PC-9 (cell line): ENCODE measurements at regions not wholly inside any gene's neighbourhood (a gene's known extent, or its start where the extent isn't known, plus 50 kb on each side); places are given as distances from the start of the nearest gene placed in this dataset.

Source experiments
- BruUV-seq: library from RNA; stranded (reverse); fragments of 400-500 nt; replicated peaks from 2 replicates; lab custom pipeline; 2021; lab: Mats Ljungman, UMichigan
- CTCF ChIA-PET: fragments of 300-600 bp; sonication (Branson Sonifier 250); formaldehyde crosslinking; loops from one replicate; lab custom pipeline; 2022; ENCODE audit warnings: antibody characterized with exemption; lab: Charles Lee
- POLR2A ChIA-PET: fragments of 300-600 bp; sonication (Branson Sonifier 250); formaldehyde crosslinking; loops from one replicate; lab custom pipeline; 2022; ENCODE audit warnings: antibody characterized with exemption; ENCODE audit not compliant: unreplicated experiment; lab: Charles Lee
- DNase-seq, 2 experiments: peaks; one replicate each; pipeline versions ENCODE4 v3.0.0 to v3.0.0-alpha.2; 2015 to 2022; ENCODE audit warnings: mixed read lengths in 1 of 2
- H2AFZ ChIP-seq: fragments of 200-600 bp; sonication (generic); 2 replicates; pipeline ENCODE4 v1.8.1; 2017; ENCODE audit warnings: antibody characterized with exemption
- H3F3A ChIP-seq: fragments of 200-600 bp; sonication (generic); 2 replicates; pipeline ENCODE4 v1.8.1; 2017; ENCODE audit warnings: antibody characterized with exemption, mild to moderate bottlenecking, low read depth; ENCODE audit not compliant: insufficient read depth
- H3K27ac ChIP-seq: fragments of 200-600 bp; sonication (generic); 2 replicates; pipeline ENCODE4 v1.6.1; 2016; ENCODE audit warnings: mixed run types
- H3K27me3 ChIP-seq: fragments of 200-600 bp; sonication (generic); 2 replicates; pipeline ENCODE4 v1.6.1; 2016; ENCODE audit warnings: low read depth, mixed run types; ENCODE audit not compliant: insufficient read depth
- H3K36me3 ChIP-seq: fragments of 200-600 bp; sonication (generic); 2 replicates; pipeline ENCODE4 v1.6.1; 2016; ENCODE audit warnings: low read depth, mixed run types
- H3K4me1 ChIP-seq: fragments of 200-600 bp; sonication (generic); replicated peaks from 2 replicates; pipeline ENCODE4 v1.6.1; 2016; ENCODE audit warnings: mixed run types; ENCODE audit not compliant: insufficient read depth
- H3K4me2 ChIP-seq: fragments of 200-600 bp; sonication (generic); 2 replicates; pipeline ENCODE4 v1.6.1; 2017; ENCODE audit warnings: mixed run types
- H3K4me3 ChIP-seq: fragments of 200-600 bp; sonication (generic); 2 replicates; pipeline ENCODE4 v1.6.1; 2016; ENCODE audit warnings: mixed run types
- H3K79me2 ChIP-seq: fragments of 200-600 bp; sonication (generic); 2 replicates; pipeline ENCODE4 v1.6.1; 2017; ENCODE audit warnings: low read depth, mixed run types
- H3K9me2 ChIP-seq: fragments of 200-600 bp; sonication (generic); 2 replicates; pipeline ENCODE4 v1.8.1; 2017; ENCODE audit warnings: mild to moderate bottlenecking; ENCODE audit not compliant: insufficient read depth
- H3K9me3 ChIP-seq: fragments of 200-600 bp; sonication (generic); 2 replicates; pipeline ENCODE4 v1.8.1; 2016; ENCODE audit warnings: low read depth; ENCODE audit not compliant: insufficient read depth
- H4K20me1 ChIP-seq: fragments of 200-600 bp; sonication (generic); 2 replicates; pipeline ENCODE4 v1.8.1; 2017; ENCODE audit not compliant: insufficient read depth
- EZH2 ChIP-seq: fragments of 200-600 bp; sonication (generic); IDR thresholded peaks from 2 replicates; pipeline ENCODE4 v1.8.0; 2017; ENCODE audit warnings: antibody characterized with exemption, low read depth
- intact Hi-C: fragments of 100-400 bp; cut with micrococcal nuclease; formaldehyde crosslinking; loops from one replicate; pipeline ENCODE4 v1.10.0; 2022; ENCODE audit not compliant: unreplicated experiment
- TF ChIP-seq, protein P1 (sequence below): fragments of 200-600 bp; sonication (generic); conservative IDR thresholded peaks from 2 replicates; pipeline ENCODE4 v1.6.1; 2017; ENCODE audit warnings: mixed run types, antibody characterized with exemption, mild to moderate bottlenecking, moderate library complexity

DNA sequence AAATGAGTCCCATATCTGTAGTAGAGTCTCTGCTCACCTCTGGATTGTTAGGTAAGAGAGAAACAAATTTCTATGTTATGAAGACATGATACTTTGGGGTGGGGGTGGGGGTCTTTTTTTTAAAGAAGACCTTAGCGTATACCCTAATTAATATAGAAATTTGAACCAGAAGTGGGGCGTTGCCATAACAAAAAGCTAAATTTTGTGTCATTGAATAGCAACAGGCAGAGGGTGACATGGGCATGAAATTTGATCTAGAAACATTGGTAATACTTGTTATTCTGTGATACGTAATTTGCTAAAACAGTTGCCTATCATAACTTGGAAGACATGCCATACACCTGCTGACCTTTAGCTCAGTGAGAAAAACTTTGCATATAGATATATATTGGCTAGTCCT is 92.3 kb upstream of the SLC38A2 start:
- H4K20me1 ChIP-seq: no peaks in the 10 kb centered on the region
- no TSS peak for BruUV-seq

DNA sequence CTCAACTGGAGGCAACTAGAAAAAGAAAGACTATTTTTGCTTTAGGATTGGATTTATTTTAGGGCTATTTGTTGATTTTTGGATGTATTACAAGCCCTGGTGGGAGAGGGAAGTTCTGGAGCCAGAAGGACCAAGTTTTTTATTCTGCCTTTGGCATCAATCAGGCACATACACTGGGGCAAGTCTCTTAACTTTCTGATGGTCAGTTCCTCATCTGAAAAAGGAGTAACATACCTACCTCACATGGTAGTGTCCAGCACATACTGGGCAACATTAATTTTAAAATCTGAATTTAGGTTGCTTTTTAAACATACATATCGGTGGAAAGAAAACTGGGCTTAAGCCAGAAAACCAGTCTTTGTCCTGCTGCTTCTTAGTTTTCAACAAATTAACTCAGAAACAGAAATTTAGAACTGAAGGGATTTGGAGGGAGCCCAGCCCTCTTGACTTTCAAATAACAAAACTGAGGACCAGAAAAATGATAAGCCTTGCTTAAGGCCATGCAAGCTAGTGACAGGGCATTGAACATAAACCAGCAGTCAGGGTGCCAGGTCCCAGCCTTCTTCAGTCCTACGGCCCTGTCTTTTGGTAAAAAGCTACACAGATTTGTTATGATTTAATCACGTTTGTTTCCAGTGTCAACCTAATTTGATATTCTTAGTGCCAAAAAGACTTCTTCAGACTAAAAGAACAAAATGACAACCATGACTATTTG is 90.2 kb upstream of the SLC38A2 start:
- no peak for DNase-seq
- H2AFZ ChIP-seq: no peak overlapping the region
- ChIA-PET CTCF (no interaction called here), POLR2A (no interaction called here)
- H4K20me1 ChIP-seq: no peaks in the 10 kb centered on the region
- peaks cover 8% of the 10 kb centered on the region for H3F3A ChIP-seq
- BruUV-seq: no TSS peak
- H3K9me2 ChIP-seq: no peaks in the 10 kb centered on the region
- H3K79me2 ChIP-seq: no peaks in the 10 kb centered on the region
- peaks cover 11% of the 10 kb centered on the region for H3K4me1 ChIP-seq
- intact Hi-C loops: no loop called here
- H3K36me3 ChIP-seq: peaks cover 5% of the 10 kb centered on the region; the same call in 1 of the 2 replicates
- H3K27ac ChIP-seq: no peak overlapping the region
- peaks cover 17% of the 10 kb centered on the region for H3K9me3 ChIP-seq
- H3K4me3 ChIP-seq: no peak overlapping the region
- TF ChIP-seq, protein P1, sequence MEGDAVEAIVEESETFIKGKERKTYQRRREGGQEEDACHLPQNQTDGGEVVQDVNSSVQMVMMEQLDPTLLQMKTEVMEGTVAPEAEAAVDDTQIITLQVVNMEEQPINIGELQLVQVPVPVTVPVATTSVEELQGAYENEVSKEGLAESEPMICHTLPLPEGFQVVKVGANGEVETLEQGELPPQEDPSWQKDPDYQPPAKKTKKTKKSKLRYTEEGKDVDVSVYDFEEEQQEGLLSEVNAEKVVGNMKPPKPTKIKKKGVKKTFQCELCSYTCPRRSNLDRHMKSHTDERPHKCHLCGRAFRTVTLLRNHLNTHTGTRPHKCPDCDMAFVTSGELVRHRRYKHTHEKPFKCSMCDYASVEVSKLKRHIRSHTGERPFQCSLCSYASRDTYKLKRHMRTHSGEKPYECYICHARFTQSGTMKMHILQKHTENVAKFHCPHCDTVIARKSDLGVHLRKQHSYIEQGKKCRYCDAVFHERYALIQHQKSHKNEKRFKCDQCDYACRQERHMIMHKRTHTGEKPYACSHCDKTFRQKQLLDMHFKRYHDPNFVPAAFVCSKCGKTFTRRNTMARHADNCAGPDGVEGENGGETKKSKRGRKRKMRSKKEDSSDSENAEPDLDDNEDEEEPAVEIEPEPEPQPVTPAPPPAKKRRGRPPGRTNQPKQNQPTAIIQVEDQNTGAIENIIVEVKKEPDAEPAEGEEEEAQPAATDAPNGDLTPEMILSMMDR: no peak
- no peak for TF ChIP-seq EZH2
- H3K4me2 ChIP-seq: no peak overlapping the region
- no peaks in the 10 kb centered on the region for H3K27me3 ChIP-seq

More for the DNA sequence above, 92.3 kb upstream of the SLC38A2 start:
- Histone ChIP-seq H3K9me3 (peaks cover 17% of the 10 kb centered on the region), H3F3A (peaks cover 7% of the 10 kb centered on the region; the same call in 1 of the 2 replicates), H3K4me2 (no peak overlapping the region), H3K79me2 (no peaks in the 10 kb centered on the region), H3K36me3 (peaks cover 10% of the 10 kb centered on the region), H2AFZ (no peak overlapping the region), H3K9me2 (no peaks in the 10 kb centered on the region), H3K4me3 (no peak overlapping the region), H3K27me3 (no peaks in the 10 kb centered on the region), H3K4me1 (peaks cover 15% of the 10 kb centered on the region), H3K27ac (no peak overlapping the region)
- CTCF ChIA-PET: no interaction called here
- no peak for DNase-seq
- intact Hi-C loops: no loop called here
- TF ChIP-seq, protein P1: no peak
- TF ChIP-seq EZH2: no peak
- POLR2A ChIA-PET: no interaction called here

DNA sequence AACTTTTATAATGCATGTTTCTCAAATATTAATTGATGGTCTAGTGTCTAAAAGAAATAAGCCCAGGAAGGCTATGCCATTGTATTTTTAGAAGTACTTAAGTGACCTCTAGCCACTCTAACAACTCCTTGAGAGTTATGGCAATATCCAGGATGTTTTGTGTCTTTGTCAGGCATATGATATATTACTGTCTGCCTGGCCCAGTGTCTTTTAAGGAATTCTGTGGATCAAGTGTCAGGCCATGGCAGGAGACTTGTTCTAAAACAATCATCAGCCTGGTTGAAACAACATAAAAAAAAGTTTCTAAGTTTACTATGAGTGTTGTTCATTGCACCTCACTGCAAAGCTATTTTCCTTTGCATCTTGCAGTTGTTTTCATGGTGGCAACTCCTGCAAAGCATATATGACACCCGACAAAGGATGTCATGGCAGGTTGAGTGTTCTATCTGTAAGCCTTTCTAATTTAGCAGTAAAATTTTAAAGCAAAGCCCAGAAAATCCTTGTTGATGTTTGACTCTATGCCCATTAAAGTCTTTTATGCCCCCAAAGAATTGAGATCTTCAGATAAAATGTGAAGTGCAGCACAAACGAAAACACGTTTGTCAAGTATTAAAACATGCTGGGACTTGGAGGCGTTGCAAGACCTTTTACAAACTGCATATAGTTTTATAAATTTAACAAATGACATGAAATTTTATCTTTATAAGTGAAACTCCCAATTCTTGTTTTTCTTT is 89.5 kb upstream of the SLC38A2 start:
- no TSS peak for BruUV-seq
- intact Hi-C loops: no loop called here
- Histone ChIP-seq H2AFZ (no peak overlapping the region), H3F3A (peaks cover 15% of the 10 kb centered on the region), H3K36me3 (peaks cover 5% of the 10 kb centered on the region; the same call in 1 of the 2 replicates), H4K20me1 (no peaks in the 10 kb centered on the region), H3K27ac (no peak overlapping the region), H3K4me1 (peaks cover 18% of the 10 kb centered on the region), H3K4me2 (no peak overlapping the region), H3K9me2 (no peaks in the 10 kb centered on the region), H3K4me3 (no peak overlapping the region), H3K79me2 (0 out of 2 replicates have a peak, but pooled peaks cover 1% of the 10 kb centered on the region), H3K9me3 (peaks cover 15% of the 10 kb centered on the region), H3K27me3 (no peaks in the 10 kb centered on the region)
- TF ChIP-seq EZH2: no peak
- TF ChIP-seq, protein P1: no peak
- ChIA-PET POLR2A (no interaction called here), CTCF (no interaction called here)
- no peak for DNase-seq
